Activated CD4-positive, alpha-beta T cell treated with anti-CD3 and anti-CD28 coated beads, Interleukin-2, amount 10 ng/mL, durations not matched to agents 7 days and 5 days (primary cell): ENCODE measurements at regions not wholly inside any gene's neighbourhood (a gene's known extent, or its start where the extent isn't known, plus 50 kb on each side); places are given as distances from the start of the nearest gene placed in this dataset.
"Not testable (repeated sequence)": the region's sequence is repeated elsewhere in the genome, so short reads cannot be mapped to it uniquely, and the experiment has no call there.

Source experiments
- CTCF ChIA-PET: fragments of 350-600 bp; sonication (Branson Sonifier 250); formaldehyde crosslinking; loops from one replicate; lab custom pipeline; 2021; ENCODE audit warnings: antibody characterized with exemption; lab: Charles Lee
- POLR2A ChIA-PET: fragments of 350-600 bp; sonication (Branson Sonifier 250); formaldehyde crosslinking; loops from one replicate; lab custom pipeline; 2021; ENCODE audit warnings: antibody characterized with exemption; lab: Charles Lee
- DNase-seq: peaks from one replicate; pipeline ENCODE4 v3.0.0-alpha.2; 2020
- H3K27ac Mint-ChIP-seq: one replicate; pipeline ENCODE4 v1.8.0; 2021; ENCODE audit warnings: mild to moderate bottlenecking, moderate library complexity, mixed read lengths
- H3K27me3 Mint-ChIP-seq: one replicate; pipeline ENCODE4 v1.8.0; 2021; ENCODE audit warnings: mixed read lengths
- H3K36me3 Mint-ChIP-seq: one replicate; pipeline ENCODE4 v1.8.0; 2021; ENCODE audit warnings: low read depth, mixed read lengths
- H3K4me1 Mint-ChIP-seq: one replicate; pipeline ENCODE4 v1.8.0; 2021; ENCODE audit warnings: mixed read lengths
- H3K4me3 Mint-ChIP-seq: one replicate; pipeline ENCODE4 v1.8.0; 2021; ENCODE audit warnings: mild to moderate bottlenecking, moderate library complexity, mixed read lengths
- H3K9me3 Mint-ChIP-seq: one replicate; pipeline ENCODE4 v1.8.0; 2021; ENCODE audit warnings: mixed read lengths

GRCh38 chr2:122539920-122540319 lies 784.5 kb downstream of the TSN start:
- CTCF ChIA-PET = no interaction called here
- DNase-seq = no peak
- H3K4me3 Mint-ChIP-seq = no peak overlapping the region
- no peaks in the 10 kb centered on the region for H3K4me1 Mint-ChIP-seq
- H3K27ac Mint-ChIP-seq = no peak overlapping the region
- no peaks in the 10 kb centered on the region for H3K27me3 Mint-ChIP-seq
- no peaks in the 10 kb centered on the region for H3K36me3 Mint-ChIP-seq
- POLR2A ChIA-PET = no interaction called here
- H3K9me3 Mint-ChIP-seq = no peaks in the 10 kb centered on the region

GRCh38 chr2:122542236-122542635 lies 786.8 kb downstream of the TSN start:
- DNase-seq = no peak
- POLR2A ChIA-PET = no interaction called here
- H3K9me3 Mint-ChIP-seq = no peaks in the 10 kb centered on the region
- H3K27ac Mint-ChIP-seq = no peak overlapping the region
- H3K36me3 Mint-ChIP-seq = no peaks in the 10 kb centered on the region
- no peaks in the 10 kb centered on the region for H3K27me3 Mint-ChIP-seq
- no peak overlapping the region for H3K4me3 Mint-ChIP-seq
- CTCF ChIA-PET = no interaction called here
- no peaks in the 10 kb centered on the region for H3K4me1 Mint-ChIP-seq

- ChIA-PET POLR2A (no interaction called here), CTCF (no interaction called here)
- no peak for DNase-seq
- no peaks in the 10 kb centered on the region for H3K36me3 Mint-ChIP-seq
- no peaks in the 10 kb centered on the region for H3K9me3 Mint-ChIP-seq
- no peaks in the 10 kb centered on the region for H3K4me1 Mint-ChIP-seq
- no peak overlapping the region for H3K4me3 Mint-ChIP-seq
- no peak overlapping the region for H3K27ac Mint-ChIP-seq
- H3K27me3 Mint-ChIP-seq = no peaks in the 10 kb centered on the region
These were observed 787.2 kb downstream of the TSN start for GRCh38 chr2:122542646-122543045.

- Mint-ChIP-seq H3K27me3 (no peaks in the 10 kb centered on the region), H3K36me3 (no peaks in the 10 kb centered on the region), H3K27ac (no peak overlapping the region), H3K4me3 (no peak overlapping the region), H3K9me3 (peaks cover 2% of the 10 kb centered on the region), H3K4me1 (no peaks in the 10 kb centered on the region)
- ChIA-PET POLR2A (no interaction called here), CTCF (no interaction called here)
- no peak for DNase-seq
These were observed 788.4 kb downstream of the TSN start for GRCh38 chr2:122543815-122544214.

- H3K27ac Mint-ChIP-seq = no peak overlapping the region
- no peaks in the 10 kb centered on the region for H3K36me3 Mint-ChIP-seq
- peaks cover 12% of the 10 kb centered on the region for H3K9me3 Mint-ChIP-seq
- CTCF ChIA-PET = no interaction called here
- H3K4me1 Mint-ChIP-seq = no peaks in the 10 kb centered on the region
- H3K27me3 Mint-ChIP-seq = no peaks in the 10 kb centered on the region
- H3K4me3 Mint-ChIP-seq = no peak overlapping the region
- DNase-seq = no peak
- POLR2A ChIA-PET = no interaction called here
These were observed 790.4 kb downstream of the TSN start for GRCh38 chr2:122545821-122546220.

- DNase-seq = no peak
- Mint-ChIP-seq H3K4me3 (no peak overlapping the region), H3K36me3 (no peaks in the 10 kb centered on the region), H3K27ac (no peak overlapping the region), H3K27me3 (no peaks in the 10 kb centered on the region), H3K9me3 (no peaks in the 10 kb centered on the region), H3K4me1 (no peaks in the 10 kb centered on the region)
- ChIA-PET CTCF (no interaction called here), POLR2A (no interaction called here)
These were observed 807.3 kb downstream of the TSN start for GRCh38 chr2:122562775-122563174.

- POLR2A ChIA-PET = no interaction called here
- H3K4me1 Mint-ChIP-seq = no peaks in the 10 kb centered on the region
- H3K27ac Mint-ChIP-seq = no peak overlapping the region
- CTCF ChIA-PET = no interaction called here
- no peaks in the 10 kb centered on the region for H3K36me3 Mint-ChIP-seq
- peaks cover 2% of the 10 kb centered on the region for H3K9me3 Mint-ChIP-seq
- no peaks in the 10 kb centered on the region for H3K27me3 Mint-ChIP-seq
- no peak for DNase-seq
- no peak overlapping the region for H3K4me3 Mint-ChIP-seq
These were observed 808.3 kb downstream of the TSN start for GRCh38 chr2:122563781-122564180.

GRCh38 chr2:122564843-122565242 lies 809.4 kb downstream of the TSN start:
- peaks cover 4% of the 10 kb centered on the region for H3K9me3 Mint-ChIP-seq
- ChIA-PET POLR2A (no interaction called here), CTCF (no interaction called here)
- H3K36me3 Mint-ChIP-seq = no peaks in the 10 kb centered on the region
- H3K27me3 Mint-ChIP-seq = no peaks in the 10 kb centered on the region
- no peak overlapping the region for H3K4me3 Mint-ChIP-seq
- H3K27ac Mint-ChIP-seq = no peak overlapping the region
- H3K4me1 Mint-ChIP-seq = no peaks in the 10 kb centered on the region
- DNase-seq = no peak

- no peak for DNase-seq
- H3K9me3 Mint-ChIP-seq = peaks cover 4% of the 10 kb centered on the region
- ChIA-PET POLR2A (no interaction called here), CTCF (no interaction called here)
- H3K27ac Mint-ChIP-seq = no peak overlapping the region
- H3K4me3 Mint-ChIP-seq = no peak overlapping the region
- H3K36me3 Mint-ChIP-seq = no peaks in the 10 kb centered on the region
- H3K27me3 Mint-ChIP-seq = no peaks in the 10 kb centered on the region
- H3K4me1 Mint-ChIP-seq = no peaks in the 10 kb centered on the region
These were observed 809.9 kb downstream of the TSN start for GRCh38 chr2:122565364-122565763.

- Mint-ChIP-seq H3K27me3 (no peaks in the 10 kb centered on the region), H3K36me3 (no peaks in the 10 kb centered on the region), H3K9me3 (peaks cover 4% of the 10 kb centered on the region), H3K4me1 (no peaks in the 10 kb centered on the region), H3K27ac (no peak overlapping the region), H3K4me3 (no peak overlapping the region)
- DNase-seq = no peak
- CTCF ChIA-PET = no interaction called here
- POLR2A ChIA-PET = no interaction called here
These were observed 815.2 kb downstream of the TSN start for GRCh38 chr2:122570641-122571040.

- H3K27me3 Mint-ChIP-seq, H3K4me1 Mint-ChIP-seq, DNase-seq, CTCF ChIA-PET, H3K9me3 Mint-ChIP-seq, H3K36me3 Mint-ChIP-seq, POLR2A ChIA-PET, H3K27ac Mint-ChIP-seq, H3K4me3 Mint-ChIP-seq: not testable (repeated sequence)
These were observed 816.0 kb downstream of the TSN start for GRCh38 chr2:122571471-122571870.

- Mint-ChIP-seq H3K27me3 (no peaks in the 10 kb centered on the region), H3K4me3 (no peak overlapping the region)
- no peak for DNase-seq
These were observed 819.6 kb downstream of the TSN start for GRCh38 chr2:122575076-122575475.

GRCh38 chr2:122583159-122583917 lies 827.9 kb downstream of the TSN start:
- Mint-ChIP-seq H3K9me3 (no peaks in the 10 kb centered on the region), H3K4me1 (no peaks in the 10 kb centered on the region), H3K27ac (no peak overlapping the region), H3K36me3 (no peaks in the 10 kb centered on the region), H3K4me3 (no peak overlapping the region), H3K27me3 (no peaks in the 10 kb centered on the region)
- no peak for DNase-seq
- POLR2A ChIA-PET = no interaction called here
- CTCF ChIA-PET = no interaction called here

More at GRCh38 chr2:122575076-122575475, 819.6 kb downstream of the TSN start:
- no peaks in the 10 kb centered on the region for H3K36me3 Mint-ChIP-seq
- H3K27ac Mint-ChIP-seq = no peak overlapping the region
- no peaks in the 10 kb centered on the region for H3K9me3 Mint-ChIP-seq
- CTCF ChIA-PET = no interaction called here
- H3K4me1 Mint-ChIP-seq = no peaks in the 10 kb centered on the region
- POLR2A ChIA-PET = no interaction called here

GRCh38 chr2:122590524-122590923 lies 835.1 kb downstream of the TSN start:
- Mint-ChIP-seq H3K27me3 (no peaks in the 10 kb centered on the region), H3K36me3 (no peaks in the 10 kb centered on the region), H3K4me3 (no peak overlapping the region), H3K27ac (no peak overlapping the region), H3K9me3 (peaks cover 6% of the 10 kb centered on the region), H3K4me1 (no peaks in the 10 kb centered on the region)
- DNase-seq = no peak
- CTCF ChIA-PET = no interaction called here
- POLR2A ChIA-PET = no interaction called here
